NCI-H2196 treated with DMSO at 0.1 percent for 48 hours (cell line): ENCODE measurements at regions not wholly inside any gene's neighbourhood (a gene's known extent, or its start where the extent isn't known, plus 50 kb on each side); places are given as distances from the start of the nearest gene placed in this dataset.
A peak's percentile ranks its signal among the peaks of the same experiment; 100 is the strongest.
"Not testable (repeated sequence)": the region's sequence is repeated elsewhere in the genome, so short reads cannot be mapped to it uniquely, and the experiment has no call there.

Experiments used
- DNase-seq: peaks from one replicate; lab custom pipeline; 2025; ENCODE audit not compliant: unreplicated experiment; lab: John Stamatoyannopoulos, UW

DNA sequence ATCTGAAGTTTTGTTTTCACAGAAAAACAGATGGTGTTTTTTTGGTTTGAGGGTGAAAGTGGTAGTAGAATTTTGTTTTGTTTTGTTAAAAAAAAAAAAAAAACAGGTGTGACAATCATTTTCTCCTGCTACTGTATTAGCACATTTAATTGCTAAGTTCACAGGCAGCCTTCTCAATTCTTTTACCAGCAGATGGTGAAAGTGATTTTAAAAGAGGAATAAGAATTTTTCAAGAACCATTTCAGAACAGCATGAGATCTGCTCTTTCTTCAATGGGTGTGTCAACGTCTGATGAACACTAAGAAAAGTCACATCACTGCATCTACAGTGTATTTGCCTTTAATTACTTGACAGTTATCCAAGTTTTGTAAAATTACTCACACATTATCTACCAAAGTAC lies 303.7 kb upstream of the USP15 start:
- no peak for DNase-seq

DNA sequence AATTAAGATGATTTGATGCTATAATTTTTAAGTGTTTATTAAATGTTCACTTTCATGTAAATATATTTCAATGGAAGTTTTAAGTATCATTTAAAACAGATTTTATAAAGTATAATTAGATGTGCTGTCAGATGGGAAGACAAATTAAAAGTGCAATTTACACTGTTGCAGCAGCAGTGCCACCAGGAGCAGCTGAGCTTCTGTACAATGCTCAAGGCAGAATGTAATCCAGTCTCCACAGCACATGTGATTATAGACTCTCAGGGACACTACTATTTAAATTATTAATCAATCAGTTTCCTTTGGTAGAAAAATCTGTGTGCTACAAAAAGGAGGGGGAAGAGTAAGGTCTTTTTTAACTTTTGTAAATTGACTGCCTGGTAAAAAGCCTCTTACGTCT lies 285.7 kb upstream of the USP15 start:
- no peak for DNase-seq

DNA sequence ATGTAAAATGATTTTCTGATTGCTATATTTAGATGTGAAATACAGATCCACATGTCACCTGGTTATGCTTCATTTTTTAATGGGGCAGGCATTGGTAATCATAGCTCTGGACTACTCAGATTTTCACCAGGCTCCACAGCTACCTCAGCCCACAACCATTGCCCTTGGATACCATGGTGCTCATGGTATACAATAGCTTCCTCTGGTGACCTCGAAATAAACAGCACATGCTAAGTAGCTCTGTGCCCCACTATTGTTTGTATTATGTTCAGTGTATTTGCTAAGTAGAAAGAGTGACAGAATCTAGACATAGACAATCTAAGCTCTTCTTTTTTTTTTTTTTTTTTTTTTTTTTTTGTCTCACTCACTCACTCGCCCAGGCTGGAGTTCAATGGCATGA lies 274.4 kb upstream of the USP15 start:
- no peak for DNase-seq

DNA sequence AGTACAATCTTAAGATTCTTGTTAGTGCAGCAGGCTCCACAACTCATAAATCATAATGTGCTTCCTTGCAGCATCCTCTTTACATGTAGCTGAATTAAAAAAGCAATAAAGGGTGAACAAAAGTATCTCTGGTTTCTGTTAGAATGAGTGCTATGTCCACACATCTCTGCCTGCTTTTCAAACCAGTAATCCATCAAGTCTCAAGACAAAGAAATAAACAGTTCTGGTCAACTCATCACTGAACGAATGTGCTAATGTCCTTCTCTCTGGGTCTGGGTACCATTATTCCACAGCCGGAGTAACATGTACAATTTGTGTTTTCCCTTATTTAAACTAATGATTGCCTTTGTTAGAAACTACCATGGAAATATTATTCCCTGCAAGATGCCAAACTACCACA lies 273.0 kb upstream of the USP15 start:
- no peak for DNase-seq

DNA sequence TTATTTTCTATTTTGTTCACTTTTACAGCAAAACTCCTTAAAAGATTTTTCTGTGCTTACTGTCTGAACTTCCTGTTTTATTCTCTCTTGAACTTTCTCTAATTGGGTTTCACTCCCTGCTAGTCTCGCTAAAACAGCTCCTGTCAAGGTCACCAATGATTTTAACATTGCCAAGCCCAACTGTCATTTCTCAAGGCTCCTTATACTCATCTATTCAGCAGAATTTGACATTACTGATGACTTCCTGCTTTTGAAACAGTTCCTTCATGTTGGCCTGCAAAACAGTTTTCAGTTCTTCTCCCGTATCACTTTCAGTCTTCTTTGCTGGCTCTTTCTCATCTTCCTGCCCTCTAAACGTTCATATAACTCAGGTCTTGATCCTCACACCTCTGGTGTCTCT lies 268.5 kb upstream of the USP15 start:
- no peak for DNase-seq

DNA sequence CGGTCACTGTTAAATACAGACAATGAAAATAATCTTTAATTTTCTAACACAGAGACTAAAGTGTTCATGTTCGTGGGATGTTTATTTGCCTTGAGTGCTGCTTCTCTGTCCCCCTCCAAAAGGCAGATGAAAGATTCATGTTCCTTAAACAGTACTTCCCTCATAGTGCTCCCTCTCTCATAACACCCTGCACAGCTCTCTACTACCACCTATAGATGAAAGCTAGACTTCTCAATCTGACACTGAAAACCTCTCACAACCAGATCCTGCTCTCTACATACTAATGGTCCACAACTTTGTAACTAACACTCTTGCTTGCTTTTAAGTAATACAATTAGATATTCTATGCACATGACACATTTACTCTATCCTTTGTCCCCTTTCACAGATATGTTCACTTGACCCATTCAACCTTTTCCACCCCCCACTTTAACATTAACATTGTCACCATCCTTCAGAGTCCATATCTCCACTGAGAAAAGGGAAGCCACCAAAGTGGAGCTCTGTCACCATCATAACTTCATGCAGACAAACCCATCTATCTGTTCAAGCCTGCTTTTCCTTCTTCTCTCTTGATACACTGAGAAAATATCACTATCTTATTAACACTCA lies 266.4 kb upstream of the USP15 start:
- DNase-seq, result no peak

DNA sequence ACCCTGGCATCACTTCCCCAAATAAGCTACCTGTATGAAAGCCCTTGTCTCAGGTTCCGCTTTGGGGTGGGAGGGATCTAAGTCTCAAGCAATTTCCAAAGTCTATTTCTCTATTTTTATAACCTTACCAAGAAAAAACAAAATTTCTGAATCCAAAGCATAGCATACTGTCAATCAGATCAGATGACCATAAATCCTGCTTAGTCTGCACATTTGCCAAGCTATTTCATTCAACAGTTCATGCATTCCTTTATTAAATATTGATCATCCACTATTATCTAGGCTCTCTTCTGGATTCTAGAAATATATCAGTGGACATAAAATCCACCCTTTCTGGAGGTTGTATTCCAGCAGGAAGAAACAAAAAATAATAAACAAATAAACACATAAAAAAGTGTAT lies 263.5 kb upstream of the USP15 start:
- DNase-seq, result no peak

DNA sequence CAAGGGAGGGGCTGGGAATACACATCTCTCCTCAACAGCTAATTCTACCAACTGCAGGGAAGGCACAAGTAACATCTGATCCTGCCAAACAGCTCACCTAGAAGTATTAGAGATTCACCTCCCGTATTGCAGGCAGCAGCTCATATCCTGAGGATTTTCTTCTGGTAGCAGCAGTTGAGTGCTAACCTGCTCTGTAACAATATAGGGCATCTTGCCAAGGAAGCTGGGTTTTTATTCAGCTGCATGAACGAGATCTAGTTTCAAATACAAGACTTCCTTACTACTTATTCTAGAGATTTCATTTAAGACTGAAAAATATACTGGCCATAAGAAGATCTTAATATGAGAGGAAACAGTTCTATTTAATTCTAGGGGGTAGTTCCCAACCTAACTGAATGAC lies 261.4 kb upstream of the USP15 start:
- DNase-seq, result no peak

DNA sequence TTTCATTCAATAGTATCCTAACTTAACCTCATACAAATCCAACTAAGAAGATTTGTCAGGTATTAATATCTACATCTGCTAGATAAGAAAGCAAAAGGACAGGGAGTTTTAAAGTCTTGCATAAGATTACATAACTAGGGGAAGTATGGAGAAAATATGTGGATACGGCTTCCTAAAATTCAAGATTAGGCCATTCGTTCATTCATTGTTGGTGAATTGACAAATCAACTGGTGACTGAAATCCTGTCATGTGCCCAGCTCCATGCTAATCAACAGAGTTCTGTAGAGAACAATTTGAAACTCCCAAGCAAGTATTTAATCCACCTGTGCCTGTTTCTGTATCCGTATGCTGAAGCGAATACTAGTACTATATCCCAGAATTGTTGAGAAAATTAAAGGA lies 260.9 kb upstream of the USP15 start:
- DNase-seq, result no peak

DNA sequence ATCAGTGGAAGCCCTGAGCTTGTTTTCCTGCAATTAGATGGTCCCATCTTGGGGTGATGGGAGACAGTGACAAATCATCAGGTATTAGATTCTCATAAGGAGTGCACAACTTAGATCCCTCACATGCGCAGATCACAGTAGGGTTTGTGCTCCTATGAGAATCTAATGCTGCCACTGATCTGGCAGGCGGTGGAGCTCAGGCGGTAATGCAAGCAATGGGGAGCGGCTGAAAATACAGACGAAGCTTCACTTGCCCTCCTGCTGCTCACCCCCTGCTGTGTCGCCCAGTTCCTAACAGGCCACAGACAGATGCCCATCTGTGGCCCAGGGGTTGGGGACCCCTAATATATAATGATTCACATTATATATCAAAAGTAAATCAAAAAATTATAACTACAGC lies 258.8 kb upstream of the USP15 start:
- no peak for DNase-seq

DNA sequence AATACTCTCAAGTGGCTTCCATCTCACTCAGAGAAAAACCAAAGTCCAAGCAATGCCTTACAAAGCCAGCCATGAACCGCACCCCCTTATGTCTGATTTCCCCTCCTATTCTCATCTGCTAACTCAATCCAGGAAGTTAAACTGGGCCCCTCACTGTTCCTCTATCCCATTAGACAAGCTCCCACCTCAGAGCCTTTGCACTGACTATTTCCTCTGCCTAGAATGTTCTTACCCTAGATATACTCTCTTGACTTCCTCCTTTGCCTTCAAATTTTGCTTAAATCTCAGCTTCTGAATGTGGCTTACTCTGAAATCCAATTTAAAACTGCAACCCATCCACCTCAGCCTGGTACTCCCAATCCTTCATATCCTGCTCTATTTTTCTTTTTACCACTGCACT lies 257.0 kb upstream of the USP15 start:
- no peak for DNase-seq

DNA sequence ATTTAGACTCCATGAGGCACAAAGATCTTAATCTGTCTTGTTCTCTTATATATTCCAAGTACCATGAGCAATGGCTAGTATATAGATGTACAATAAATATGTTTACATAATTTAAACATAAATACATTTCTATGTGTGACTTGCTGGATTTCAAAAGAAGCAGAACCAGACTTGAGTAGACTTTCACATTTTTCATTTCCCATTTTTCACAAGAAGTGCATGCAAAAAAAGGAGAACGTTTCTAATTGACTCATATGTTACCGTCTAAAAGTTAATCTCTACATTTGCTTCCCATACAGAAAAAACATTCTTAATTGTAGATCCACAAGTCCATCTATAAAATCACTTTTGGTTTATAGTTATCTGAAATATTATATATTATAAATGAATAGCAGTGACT lies 256.5 kb upstream of the USP15 start:
- DNase-seq, result no peak

DNA sequence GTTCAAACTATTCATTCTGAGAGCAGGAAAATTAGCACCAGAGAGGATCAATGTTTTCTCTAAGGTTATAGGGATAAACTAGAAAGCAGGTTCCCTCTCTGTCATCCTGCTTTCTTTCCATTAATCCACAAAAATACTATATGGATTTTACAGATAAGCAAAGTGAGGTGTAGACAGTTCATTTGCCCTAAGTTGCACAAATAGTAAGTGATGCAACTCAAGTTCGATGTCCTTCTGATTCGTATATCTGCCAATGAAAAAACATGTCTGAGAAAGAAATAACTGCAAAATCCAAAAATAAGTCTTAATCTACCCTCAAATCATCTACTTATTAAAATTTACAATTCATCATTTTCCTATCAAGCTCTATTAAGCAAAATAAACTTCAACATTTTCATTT lies 254.6 kb upstream of the USP15 start:
- no peak for DNase-seq

DNA sequence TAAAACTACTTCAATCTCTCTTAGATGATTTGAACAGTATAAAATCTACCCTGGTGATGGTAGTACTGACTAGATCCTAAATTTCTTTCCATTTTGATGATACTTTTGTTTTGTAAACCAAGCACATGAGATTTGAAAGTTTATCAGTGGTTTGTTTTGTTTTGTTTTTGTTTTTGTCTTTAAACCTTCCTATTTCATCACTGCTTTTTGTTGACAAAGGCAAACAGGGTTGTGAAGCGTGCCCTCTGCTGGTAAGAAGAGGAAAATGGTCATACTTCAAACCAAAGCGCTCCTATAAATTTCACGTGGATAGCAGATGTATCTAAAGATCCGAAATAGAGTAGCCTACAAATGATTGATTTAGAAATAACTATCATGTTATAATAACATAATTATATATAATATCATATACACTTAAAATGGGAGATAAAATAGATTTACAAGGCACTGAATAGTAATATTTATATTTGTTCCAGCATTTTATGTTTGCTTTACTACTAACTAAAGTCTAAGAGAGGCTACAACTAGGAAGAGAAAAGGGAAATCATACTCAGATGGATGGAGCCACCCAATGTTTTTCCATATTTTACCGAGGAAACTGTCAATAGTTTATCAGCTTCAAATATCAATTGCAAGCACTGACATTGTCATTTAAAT lies 254.0 kb upstream of the USP15 start:
- peak; percentile 8 for DNase-seq

DNA sequence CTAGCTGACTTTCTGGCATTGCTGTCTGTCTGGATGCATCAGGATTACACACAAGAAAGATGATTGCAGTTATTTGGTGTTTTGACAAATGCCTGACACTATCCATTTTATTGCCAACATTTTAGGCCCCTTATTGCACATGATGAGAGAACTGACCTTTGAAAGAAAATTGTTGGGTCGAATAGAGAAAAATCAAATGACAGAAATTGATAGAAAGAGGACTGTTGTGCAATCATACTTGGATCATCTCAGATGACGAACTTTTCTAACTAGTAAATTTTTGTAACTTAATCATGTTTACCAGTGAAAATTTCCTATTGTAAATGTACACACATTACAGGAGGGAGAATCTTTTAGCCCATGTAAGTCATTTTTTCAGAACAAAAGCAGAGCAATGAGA lies 251.5 kb upstream of the USP15 start:
- DNase-seq, result no peak

DNA sequence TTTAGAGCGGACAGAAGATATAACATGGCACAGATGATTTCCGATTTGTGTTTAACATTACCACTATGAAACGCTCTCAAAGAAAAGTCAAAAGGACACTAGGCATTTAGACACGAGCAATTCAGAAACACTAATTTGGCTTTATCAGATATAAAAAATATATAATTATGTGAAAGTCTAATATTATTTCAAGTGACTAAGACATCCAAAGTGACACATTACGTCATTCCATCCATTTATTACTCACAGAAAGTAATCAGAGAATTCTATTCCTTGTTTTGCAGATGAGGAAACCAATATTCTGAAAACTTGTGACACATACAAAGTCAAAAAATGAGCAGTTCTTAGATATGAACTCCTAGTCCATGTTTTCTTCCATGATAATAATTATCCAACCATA lies 250.8 kb upstream of the USP15 start:
- DNase-seq, result no peak

DNA sequence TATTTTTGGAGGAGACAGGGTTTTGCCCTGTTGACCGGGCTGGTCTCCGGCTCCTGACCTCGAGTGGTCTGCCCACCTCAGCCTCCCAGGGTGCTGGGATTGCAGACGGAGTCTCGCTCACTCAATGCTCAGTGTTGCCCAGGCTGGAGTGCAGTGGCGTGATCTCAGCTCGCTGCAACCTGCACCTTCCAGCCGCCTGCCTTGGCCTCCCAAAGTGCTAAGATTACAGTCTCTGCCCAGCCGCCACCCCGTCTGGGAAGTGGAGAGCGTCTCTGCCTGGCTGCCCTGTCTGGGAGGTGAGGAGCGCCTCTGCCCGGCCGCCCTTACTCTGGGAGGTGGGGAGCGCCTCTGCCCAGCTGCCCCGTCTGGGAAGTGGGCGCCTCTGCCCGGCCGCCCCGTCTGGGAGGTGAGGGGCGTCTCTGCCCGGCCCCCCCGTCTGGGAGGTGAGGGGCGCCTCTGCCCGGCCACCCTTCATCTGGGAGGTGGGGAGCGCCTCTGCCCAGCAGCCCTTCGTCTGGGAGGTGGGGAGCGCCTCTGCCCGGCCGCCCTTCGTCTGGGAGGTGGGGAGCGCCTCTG lies 249.8 kb upstream of the USP15 start:
- not testable (repeated sequence) for DNase-seq

DNA sequence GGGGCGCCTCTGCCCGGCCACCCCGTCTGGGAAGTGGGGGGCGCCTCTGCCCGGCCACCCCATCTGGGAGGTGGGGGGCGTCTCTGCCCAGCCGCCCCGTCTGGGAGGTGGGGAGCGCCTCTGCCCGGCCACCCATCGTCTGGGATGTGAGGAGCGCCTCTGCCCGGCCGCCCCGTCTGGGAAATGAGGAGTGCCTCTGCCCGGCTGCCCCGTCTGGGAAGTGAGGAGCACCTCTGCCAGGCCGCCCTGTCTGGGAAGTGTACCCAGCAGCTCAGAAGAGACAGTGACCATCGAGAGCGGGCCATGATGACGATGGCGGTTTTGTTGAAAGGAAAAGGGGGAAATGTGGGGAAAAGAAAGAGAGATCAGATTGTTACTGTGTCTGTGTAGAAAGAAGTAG lies 249.2 kb upstream of the USP15 start:
- DNase-seq, result not testable (repeated sequence)

DNA sequence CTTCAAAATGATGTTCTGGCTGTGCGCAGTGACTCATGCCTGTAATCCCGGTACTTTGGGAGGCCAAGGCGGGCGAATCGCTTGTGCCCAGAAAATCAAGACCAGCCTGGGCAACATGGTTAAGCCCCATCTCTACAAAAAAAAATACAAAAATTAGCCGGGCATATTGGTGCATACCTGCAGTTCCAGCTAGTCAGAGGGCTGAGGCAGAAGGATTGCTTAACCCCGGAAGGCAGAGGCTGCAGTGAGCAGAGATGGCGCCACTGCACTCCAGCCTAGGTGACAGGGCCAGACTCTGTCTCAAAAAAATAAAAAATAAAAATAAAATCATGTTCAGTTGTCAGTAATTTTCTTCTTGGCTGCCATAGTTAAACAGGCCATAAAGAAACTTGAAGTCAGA lies 245.9 kb upstream of the USP15 start:
- no peak for DNase-seq

DNA sequence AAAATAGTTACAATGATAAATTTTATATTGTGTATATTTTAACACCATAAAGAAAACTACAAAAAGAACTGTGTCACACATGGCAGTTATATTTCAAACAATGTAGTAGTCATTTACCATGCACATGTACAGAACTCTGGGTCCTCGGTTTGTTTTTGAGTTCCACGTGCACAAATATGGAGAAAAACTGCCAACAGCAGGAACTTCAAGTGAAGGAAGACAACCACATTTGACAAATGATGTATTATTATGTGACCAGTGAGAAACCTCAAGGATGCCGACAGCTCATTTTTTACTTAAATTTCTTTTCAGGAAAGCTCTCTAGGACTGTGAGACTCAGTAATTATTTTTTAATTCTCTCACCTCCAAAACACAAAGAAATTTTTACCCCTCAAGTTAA lies 244.2 kb upstream of the USP15 start:
- DNase-seq, result no peak

DNA sequence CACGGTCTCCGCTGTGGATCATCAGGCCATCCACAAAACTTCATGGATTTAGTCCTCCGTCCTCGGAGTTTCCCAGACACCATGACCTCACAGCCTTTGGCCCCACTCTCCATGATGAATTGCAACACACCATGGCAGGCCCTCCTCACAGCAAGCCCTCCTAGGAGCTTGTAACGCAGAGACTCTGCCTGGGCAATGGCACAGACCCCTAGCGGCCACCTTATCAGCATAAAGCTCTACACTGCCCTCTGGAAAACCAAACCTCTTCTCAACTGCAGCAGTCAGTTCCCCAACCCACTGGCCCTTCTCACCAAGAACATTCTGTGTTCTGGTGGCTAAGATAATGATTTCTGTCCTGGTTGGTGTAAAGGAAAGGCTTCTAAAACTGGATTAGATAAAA lies 238.4 kb upstream of the USP15 start:
- no peak for DNase-seq

DNA sequence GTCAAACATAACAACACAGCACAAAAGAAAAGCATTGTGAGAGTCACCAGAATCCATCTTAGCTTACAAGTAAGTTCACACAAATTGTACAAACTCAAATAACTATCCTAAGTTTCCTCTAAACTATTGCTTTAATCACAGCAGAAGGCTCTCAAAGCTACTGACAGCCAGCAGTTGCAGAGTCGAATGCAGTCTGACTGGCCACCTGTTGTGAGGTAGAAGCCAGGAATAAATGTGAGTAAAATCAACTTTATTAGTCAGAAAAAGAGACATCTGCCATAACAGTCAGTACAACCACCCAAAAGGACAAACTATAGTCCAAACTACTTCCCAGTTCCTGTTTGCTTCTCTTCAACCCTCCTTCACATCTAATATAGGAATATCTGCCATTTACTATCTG lies 231.7 kb upstream of the USP15 start:
- DNase-seq, result no peak

DNA sequence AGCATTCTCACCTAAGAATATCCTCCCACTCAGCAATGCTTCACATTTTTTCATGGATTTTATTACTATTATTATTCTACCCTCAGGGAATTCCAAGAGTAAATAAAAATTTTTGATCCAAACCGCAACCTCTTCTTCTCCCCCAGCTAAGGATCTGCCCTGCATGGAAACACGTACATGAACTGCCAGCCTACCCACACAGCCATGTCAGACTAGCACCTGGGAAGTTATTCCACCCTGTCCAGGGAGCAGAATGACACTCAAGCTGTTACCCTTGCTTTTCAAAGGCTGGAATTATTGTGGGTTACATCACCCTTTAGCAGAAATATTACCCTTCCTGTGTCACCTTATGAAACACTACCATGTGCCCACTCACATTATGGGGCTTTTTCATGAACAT lies 227.3 kb upstream of the USP15 start:
- DNase-seq, result no peak
